ENCODE measurements at regions not wholly inside any gene's neighbourhood (a gene's known extent, or its start where the extent isn't known, plus 50 kb on each side); places are given as distances from the start of the nearest gene placed in this dataset.
A peak's percentile ranks its signal among the peaks of the same experiment; 100 is the strongest.

GRCh38 chr5:82414041-82414388 is 135.9 kb upstream of the RPS23 start:
- no peak for DNase-seq

- no peak for DNase-seq
These were observed 135.3 kb upstream of the RPS23 start for GRCh38 chr5:82413302-82414040.

GRCh38 chr5:82408033-82408432 is 129.9 kb upstream of the RPS23 start:
- no peak for DNase-seq

DNA sequence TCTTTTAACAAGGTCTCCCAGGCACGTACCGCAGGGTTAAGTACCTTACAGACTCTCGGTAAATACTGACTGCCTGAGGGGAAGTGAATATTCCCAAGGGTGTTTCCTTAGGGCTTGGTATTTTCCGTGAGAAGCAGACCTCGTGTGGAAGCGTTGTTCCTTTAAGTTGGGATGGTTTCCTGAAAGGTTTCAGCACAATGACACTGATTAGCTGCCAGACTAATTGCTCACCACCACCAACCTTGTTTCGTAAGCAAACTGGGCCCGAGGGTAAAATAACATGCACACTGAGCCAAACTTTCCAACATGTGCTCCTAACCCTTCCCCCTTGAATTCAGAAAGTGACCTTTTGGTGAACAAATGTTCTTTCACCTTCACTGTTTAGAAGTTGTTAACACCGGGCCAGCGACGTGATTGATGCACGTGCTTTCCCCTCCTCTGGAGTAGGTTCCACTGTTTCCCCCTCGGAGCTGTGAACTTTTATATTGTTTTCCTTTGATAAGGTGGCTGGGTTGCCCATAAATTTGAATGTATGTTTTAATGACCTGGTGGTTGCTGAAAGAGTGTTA is 128.1 kb upstream of the RPS23 start:
- DNase-seq: no peak

DNA sequence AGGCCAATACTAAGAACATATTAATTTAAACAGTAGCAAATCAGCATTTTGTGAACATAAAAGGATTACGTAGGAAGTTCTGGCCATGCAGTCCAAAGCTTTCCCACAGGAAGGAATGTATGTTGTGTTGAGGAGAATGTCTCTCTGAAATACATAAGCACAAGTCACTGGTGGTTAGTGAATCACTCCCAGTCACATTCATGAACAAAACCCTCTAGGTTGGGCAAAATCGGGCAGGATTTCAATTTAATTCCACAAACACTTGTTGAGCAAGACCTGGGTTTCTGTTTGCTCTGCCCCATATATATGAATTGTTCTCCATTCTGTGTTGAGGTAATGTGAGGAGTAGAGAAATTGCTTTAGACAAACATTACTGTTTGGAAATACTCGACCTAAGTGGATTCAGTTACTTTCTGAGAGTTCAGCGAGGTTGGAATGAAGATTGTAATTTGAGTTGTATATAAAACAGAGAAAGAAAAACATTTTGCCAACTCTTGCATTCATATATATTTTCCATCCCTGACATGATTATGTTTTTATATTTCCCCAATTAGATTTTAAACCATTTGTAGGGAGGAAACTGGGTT is 127.6 kb upstream of the RPS23 start:
- DNase-seq: no peak

- DNase-seq: no peak
These were observed 127.0 kb upstream of the RPS23 start for GRCh38 chr5:82405161-82405560.

- no peak for DNase-seq
These were observed 126.3 kb upstream of the RPS23 start for GRCh38 chr5:82404382-82404945.

GRCh38 chr5:82403724-82404123 is 125.6 kb upstream of the RPS23 start:
- DNase-seq: no peak

DNA sequence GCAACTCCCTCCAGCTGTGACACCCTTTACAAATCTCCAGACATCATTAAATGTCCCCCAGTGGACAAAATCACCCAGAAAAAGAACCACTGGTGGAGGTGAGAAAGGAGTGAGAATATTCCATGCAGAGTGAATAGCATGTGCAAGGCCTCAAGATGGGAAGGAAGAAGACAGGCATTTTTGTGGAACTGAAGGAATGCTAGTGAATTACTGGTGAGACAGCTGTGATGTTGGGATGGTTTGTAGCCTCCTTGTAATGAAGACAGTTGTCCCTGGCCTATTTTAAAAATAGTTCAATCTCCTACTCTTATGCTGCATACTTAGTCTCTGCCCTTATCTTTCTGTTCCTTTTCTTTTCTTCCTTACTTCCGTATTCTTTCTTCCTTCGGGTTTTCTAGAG is 124.9 kb upstream of the RPS23 start:
- DNase-seq: no peak

GRCh38 chr5:82399111-82399510 is 121.0 kb upstream of the RPS23 start:
- DNase-seq: no peak

GRCh38 chr5:82397741-82398320 is 119.7 kb upstream of the RPS23 start:
- DNase-seq: no peak

DNA sequence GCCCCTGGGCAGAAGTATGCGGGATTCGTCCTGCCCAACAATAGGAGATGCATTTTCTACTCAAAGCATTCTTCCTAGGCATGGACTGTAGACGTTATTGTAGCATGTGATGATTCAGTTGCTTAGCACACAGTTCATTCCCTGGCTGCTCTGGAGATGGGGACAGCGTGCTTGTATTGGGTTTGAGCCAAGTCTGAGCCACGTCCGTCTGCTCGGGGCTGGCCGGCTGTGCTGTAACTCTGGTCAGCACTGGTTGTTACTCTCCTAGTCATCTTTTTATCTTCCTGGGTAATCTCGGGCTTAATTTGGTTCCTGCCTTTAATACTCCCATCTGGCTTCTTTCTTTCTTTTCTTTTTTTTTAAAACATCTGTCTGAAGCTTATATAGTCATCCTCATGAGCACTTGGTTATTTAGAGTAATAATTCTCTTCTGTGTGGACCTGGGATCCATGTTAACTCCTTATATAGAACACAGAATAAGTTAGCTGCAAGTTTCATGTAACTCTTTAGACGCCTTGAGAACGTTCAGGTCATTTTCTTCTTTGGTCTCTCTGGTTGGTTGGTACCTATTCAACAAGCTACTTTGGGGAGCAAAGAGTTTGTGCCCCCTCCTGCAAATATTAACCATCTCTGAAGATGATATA is 118.8 kb upstream of the RPS23 start:
- DNase-seq: no peak

DNA sequence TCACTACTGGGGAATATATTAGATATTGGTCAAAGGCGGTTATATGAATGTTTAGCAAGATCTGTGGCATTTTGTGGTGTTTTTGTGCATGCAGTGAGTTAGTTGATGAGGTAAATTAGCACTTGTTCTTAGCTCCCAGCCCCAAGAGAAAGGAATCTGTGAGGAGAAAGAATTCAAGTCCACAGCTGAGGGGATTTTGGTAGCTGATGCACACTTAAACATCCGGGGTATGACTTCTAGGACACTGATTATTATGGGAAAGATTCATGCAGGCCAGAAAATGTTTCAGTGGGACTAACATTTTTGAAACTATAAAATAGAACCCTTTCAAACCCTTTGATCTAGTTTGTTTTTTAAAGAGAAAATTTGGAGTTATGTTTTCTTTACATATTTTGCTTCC is 118.2 kb upstream of the RPS23 start:
- DNase-seq: no peak

DNA sequence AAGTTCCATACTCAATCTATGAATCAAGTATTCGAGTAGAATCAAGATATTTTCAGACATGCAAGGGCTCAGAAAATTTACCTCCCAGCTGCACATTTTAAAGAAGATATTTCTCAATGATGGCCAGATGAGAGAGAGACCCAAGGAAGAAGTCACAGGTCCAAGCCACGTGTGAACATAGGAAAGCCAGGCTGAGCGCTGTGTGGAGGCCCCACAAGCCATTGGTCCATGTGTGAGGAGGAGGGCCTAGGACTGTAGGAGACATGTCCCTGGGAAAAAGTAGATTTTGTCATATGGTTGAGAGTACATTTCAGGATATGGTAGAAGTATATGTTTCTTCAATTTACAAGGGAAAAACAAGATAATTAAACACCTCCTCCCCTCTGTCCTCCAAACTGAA is 115.8 kb upstream of the RPS23 start:
- no peak for DNase-seq

- DNase-seq: no peak
These were observed 111.9 kb upstream of the RPS23 start for GRCh38 chr5:82390088-82390487.

GRCh38 chr5:82389347-82389746 is 111.2 kb upstream of the RPS23 start:
- DNase-seq: no peak

GRCh38 chr5:82388181-82388580 is 110.0 kb upstream of the RPS23 start:
- no peak for DNase-seq

DNA sequence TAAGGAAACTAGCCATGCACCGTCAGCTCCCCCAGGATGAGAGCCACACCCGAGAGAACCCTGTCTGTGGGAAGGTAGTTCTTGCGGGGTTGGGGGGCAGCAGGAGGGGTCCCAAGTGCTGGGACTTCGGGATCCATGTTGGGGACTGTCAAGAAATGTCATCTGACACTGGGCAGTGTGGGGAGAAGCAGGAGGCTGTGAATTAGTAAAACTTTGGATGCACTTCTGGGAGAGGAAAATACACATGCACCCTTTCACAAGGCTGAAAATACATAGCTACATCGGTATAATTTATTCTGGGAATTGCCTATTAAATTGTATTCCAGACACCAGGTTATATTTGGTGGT is 109.6 kb upstream of the RPS23 start:
- no peak for DNase-seq

DNA sequence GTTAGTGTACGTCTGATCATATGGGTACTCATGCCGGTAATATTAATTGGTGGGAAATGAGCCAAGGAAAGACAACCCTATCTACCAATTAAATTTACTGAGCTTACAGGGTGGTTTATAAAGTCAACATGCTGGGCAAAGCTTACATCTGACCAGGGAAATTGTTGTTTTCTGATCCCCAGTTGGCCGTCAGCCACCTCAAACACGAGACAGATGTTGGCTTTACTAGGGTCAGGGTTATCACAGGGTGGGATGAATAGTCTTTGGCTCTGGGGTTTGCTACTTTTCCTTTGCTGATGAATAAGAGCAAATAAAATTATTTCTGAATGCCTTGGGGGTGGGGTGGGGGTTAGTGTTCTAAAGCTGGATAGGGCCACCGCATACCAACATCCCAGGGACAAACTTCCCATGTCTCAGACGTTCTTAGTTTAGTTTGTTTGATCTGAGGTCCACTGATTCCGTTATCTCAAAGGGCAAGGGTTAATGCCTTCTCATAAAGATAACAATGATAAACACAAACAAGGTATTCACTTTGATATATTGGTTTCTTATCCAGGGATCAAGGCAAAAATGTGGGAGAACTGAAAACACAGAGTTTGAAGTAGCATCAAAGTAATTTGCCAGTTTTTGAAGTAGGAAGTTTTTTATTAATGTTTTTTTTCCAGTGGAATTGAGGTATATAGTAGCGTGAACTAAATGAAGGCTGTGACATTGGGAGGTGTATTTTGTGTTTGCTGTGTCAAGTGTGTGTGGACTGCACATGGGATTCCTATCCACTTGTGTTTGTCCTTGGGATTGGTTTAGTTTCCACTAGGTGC is 109.1 kb upstream of the RPS23 start:
- peak; percentile 60 for DNase-seq

DNA sequence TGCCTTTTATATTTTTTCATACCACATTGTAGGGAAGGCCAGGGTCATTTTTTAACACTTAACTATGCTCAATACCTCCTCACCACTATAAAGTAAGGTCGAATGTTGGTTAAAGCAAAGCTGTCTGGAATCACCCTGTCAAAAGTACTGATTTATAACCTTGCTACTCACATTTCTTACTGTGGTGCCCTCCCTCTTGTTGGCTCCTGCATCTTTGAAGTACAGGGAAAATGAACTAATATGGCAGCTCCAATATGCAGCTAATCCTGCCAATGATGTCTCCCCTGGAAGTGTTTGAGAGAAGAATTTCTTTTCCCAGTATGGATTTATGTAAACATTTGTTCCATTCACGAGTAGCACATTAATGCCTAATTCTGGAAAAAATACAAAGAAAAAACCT is 108.4 kb upstream of the RPS23 start:
- no peak for DNase-seq

- no peak for DNase-seq
These were observed 106.0 kb upstream of the RPS23 start for GRCh38 chr5:82384034-82384750.

GRCh38 chr5:82381591-82381990 is 103.4 kb upstream of the RPS23 start:
- DNase-seq: no peak

Data from NCI-H1694 (cell line).